ENCODE measurements at regions not wholly inside any gene's neighbourhood (a gene's known extent, or its start where the extent isn't known, plus 50 kb on each side); places are given as distances from the start of the nearest gene placed in this dataset.

GRCh38 chr11:30091246-30091645 is 74.4 kb upstream of the KCNA4 start:
- TF ChIP-seq CTCF (IDR thresholded peaks at IDR 0.05) (no peak), POLR2A (IDR thresholded peaks at IDR 0.05) (no peak)
